ENCODE measurements at regions not wholly inside any gene's neighbourhood (a gene's known extent, or its start where the extent isn't known, plus 50 kb on each side); places are given as distances from the start of the nearest gene placed in this dataset.
"Not testable (repeated sequence)": the region's sequence is repeated elsewhere in the genome, so short reads cannot be mapped to it uniquely, and the experiment has no call there.

DNA sequence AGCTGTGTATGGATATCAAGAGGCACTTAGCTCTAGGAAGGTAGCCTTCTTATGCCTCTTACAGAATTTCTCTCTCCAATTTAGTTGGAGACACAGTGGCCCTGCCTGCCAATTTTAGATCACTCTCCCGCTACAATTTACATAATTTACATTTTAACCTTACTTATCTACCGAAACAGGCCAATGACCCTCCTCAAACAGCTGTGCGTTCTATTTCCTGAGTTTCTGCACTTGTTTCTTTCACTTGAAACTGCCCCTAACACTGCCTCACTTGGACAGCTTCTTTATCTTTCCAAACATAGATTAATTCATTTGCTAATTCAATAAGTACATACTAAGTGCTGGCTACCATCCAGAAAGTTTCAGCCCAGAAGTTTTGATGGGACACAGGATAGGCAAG lies 52.9 kb upstream of the HDDC2 start:
- no peak for DNase-seq

- no peak for DNase-seq
These were observed 55.1 kb upstream of the HDDC2 start for GRCh38 chr6:125356884-125357283.

- DNase-seq, result no peak
These were observed 55.9 kb upstream of the HDDC2 start for GRCh38 chr6:125357515-125358256.

GRCh38 chr6:125358898-125359297 lies 57.1 kb upstream of the HDDC2 start:
- no peak for DNase-seq

DNA sequence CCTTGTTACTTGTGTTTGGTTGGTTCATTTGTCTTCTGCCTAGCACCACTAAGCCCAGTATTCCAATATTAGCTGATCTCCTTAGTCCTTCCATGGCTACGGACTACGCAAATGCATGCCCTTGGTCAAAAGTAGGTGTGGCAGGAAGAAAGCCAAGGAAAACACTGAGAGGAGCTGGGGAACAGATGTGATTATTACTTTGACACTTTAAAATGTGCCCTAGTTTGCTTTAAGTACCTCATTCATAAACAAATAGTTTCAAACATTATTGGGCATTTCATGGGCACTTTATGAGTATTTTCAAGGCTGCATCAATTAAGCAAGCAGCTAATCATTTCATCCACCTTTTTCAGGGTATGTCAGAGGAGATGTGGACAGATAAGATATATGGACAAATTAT lies 60.1 kb upstream of the HDDC2 start:
- no peak for DNase-seq

DNA sequence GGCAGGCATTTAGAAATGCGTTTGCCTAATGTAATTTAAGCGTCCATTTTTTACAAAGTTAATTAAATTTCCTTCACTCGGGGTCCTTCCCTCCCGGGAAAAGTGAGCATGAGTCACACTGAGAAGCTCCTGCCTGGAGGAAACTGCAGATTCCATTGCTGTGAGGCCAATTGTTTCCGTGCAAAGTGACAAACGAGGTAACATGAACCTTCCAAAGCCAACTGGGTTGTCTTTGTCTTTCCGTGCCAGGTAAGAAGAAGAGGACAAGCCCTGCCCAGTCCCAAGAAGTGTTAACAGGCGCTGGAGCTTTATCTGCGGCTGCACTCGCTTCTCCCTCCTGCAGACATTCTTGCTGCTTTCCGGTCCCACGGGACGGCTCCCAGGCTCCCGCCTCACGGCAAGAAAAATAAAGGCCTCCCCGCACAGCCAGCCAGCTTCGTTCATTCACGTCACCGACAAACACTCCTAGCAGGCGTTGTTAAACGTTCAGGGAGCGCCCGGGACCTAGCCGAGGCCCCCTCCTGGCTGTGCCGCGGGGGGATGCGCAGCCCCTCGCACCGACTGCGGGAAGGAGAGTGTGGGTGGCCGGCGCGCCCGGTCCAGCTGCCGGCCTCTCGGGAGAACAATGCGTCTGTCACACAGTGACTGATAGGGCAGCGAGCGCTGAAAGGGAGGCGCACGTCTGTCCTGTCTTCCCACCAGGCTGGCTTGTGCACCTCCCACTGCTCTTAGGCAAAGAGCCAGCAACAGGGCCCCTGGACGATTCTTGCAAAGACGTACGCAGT lies 61.5 kb upstream of the HDDC2 start:
- DNase-seq, result peak; percentile 23

DNA sequence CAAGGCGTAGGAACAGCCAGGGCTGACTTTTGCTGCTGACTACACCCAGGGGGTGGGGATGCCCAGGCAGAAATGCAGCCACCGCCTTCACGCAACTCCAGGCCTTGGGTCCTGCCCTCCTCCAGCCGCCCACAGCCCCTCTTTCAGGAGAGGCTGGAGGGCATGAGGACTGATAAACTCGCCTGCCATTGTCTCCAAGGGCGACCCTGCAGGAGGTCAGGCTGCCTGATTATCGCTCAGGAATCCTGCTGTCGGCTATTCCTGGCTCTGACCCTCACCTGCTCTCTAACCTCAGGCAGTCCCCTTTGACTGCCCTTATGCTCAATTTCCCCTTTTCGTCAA lies 62.0 kb upstream of the HDDC2 start:
- no peak for DNase-seq

DNA sequence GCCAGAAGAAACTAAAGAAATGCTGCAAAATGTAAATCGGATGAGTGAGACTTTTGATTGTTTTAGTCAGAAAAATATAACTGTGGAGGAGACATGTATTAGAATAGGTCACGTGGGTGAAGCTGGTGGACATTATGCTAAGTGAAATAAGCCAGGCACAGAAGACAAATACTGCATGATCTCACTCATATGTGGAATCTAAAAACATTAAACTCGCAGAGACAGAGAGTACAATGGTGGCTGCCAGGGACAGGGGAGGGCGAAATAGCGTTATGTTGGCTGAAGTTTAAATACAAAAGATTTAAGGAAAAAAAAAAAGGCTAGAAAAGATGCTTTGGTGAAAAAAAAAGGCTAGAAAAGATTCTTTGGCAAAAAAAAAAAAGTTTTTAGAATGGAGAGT lies 63.5 kb upstream of the HDDC2 start:
- DNase-seq, result no peak

GRCh38 chr6:125367036-125367782 lies 65.4 kb upstream of the HDDC2 start:
- DNase-seq, result no peak

GRCh38 chr6:125370343-125370742 lies 68.6 kb upstream of the HDDC2 start:
- DNase-seq, result no peak

DNA sequence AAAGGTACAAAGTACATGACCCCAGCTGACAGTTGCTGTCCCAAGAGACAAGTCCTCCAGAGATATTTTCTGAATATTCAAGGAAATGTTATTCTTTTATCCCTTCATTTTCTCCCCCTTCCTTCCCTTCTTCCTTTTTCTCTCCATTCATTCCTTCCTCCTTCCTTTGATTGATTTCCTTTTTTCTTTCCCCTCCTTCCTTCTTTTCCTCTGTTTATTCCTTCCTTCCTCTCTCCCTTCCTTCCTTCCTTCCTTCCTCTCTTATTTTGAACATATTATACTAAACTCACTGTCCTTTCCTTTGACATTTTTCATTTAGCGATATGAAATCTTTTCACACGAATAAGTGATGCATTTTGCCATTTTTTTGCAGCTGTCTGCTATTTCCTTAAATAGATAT lies 73.2 kb upstream of the HDDC2 start:
- DNase-seq, result no peak

DNA sequence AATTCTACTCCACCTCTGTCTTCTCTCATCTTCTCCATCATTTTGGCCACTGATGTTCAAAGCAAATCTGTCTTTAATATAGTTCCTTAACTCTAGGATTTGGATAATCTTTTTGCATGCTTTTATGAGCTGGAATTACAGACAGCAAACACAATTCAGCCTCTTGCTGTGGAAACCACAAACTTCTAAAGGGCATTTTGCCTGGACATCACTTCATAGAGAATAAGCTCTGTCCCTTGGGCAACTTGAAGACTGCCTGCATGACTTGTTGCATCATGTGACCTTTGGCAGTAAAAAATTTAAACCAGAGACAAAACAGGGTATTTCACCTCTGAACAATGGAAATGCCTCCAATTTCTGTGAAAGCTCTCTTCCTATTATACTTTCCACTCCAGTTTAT lies 74.1 kb upstream of the HDDC2 start:
- no peak for DNase-seq

DNA sequence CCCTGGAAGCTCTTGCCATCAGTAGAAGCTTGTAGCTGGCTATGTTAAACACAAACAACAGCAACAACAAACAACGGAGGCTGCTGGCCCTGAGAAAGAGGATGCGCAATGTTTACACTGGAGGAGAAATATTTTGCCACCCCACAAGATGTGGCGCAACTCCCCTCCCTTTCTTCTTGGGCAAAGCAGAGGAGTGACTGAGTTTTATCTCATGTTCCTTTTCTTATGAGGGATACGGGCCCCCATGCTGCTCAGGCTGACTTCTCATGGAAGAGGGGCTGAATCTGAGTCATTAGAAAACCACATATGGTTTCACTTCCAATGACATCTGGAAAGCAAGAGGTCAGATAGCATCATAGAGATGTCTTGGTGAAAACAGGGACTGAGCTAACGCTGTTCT lies 75.9 kb upstream of the HDDC2 start:
- DNase-seq, result no peak

DNA sequence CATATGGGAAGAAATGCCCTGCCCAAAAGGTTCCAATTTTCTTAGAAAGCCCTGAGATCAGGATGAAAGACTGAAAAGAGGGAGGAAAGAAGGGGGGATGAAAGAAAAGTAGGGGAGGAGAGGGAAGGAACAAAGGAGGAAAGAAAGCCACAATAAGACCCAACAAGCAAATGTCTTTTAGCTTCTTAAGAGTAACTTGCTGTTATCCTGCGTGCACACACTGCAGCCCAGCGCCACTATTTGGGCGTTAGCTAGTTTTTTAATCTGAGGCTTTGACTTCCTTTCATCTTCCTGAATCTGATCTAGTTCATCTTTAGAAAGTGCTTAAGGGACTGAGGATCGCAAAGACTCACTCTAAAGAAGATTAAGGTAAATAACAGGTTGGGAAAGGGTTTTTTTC lies 77.4 kb upstream of the HDDC2 start:
- DNase-seq, result no peak

- no peak for DNase-seq
These were observed 78.7 kb upstream of the HDDC2 start for GRCh38 chr6:125380474-125380873.

- not testable (repeated sequence) for DNase-seq
These were observed 84.6 kb upstream of the HDDC2 start for GRCh38 chr6:125386337-125386736.

GRCh38 chr6:125392682-125393081 lies 90.9 kb upstream of the HDDC2 start:
- DNase-seq, result no peak

GRCh38 chr6:125393449-125393858 lies 91.7 kb upstream of the HDDC2 start:
- peak; percentile 16 for DNase-seq

DNA sequence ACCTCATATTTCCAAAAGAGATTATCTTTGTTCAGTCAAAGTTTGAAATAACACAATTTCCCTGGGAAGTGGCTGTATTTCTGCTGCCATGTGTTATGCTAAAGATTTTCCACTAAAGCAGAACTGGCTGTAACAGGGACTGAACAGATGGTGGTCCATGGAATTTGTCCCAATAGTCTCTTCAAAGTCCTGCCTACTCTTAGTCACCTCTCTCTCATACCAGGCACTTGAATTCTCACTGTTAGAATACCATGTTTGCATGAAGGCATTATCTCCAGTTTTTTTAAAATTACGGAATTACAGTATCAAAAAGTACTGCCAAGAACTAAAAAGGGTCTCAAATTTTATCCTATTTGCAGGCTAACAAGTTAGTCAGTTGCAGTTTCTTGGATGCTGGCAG lies 105.0 kb upstream of the HDDC2 start:
- DNase-seq, result no peak

- DNase-seq, result no peak
These were observed 112.7 kb upstream of the HDDC2 start for GRCh38 chr6:125414507-125414906.

- no peak for DNase-seq
These were observed 114.1 kb upstream of the HDDC2 start for GRCh38 chr6:125415913-125416312.

- DNase-seq, result no peak
These were observed 120.1 kb upstream of the HDDC2 start for GRCh38 chr6:125421836-125422235.

- no peak for DNase-seq
These were observed 121.3 kb upstream of the HDDC2 start for GRCh38 chr6:125423047-125423446.

DNA sequence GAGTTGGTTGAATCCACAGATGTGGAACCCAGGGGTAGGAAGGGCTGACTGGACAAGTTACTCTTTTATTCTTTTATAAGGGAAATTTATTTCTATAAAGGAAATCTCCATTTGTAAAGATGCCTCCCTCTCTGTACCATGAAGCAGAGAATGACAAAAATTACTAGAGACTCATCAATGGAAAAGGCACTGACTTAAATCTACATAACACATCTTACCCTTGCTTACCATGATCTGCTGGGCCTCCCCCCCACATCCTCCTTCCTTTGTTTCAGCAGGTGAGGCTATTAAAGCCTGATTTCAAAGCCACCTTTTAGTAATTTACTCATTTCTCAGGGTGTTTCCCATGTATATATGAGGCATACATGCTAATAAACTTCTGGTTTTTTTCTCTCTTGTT lies 130.2 kb upstream of the HDDC2 start:
- DNase-seq, result no peak

All from hematopoietic multipotent progenitor cell treated with erythropoietin and hydrocortisone succinate and interleukin-3 and kit ligand, for 6 days (in vitro differentiated cells).